Mesendoderm (in vitro differentiated cells): ENCODE measurements at regions not wholly inside any gene's neighbourhood (a gene's known extent, or its start where the extent isn't known, plus 50 kb on each side); places are given as distances from the start of the nearest gene placed in this dataset.

Experiments used
- DNase-seq: peaks from one replicate; pipeline ENCODE4 v3.0.0; 2013
- H2AK5ac ChIP-seq: 2 replicates; pipeline ENCODE4 v1.6.1; 2013; ENCODE audit warnings: low read length, inconsistent platforms
- H2BK120ac ChIP-seq: 2 replicates; pipeline ENCODE4 v1.6.1; 2013; ENCODE audit warnings: low read depth, mild to moderate bottlenecking, low read length, moderate library complexity, mixed read lengths
- H2BK15ac ChIP-seq: replicated peaks from 2 replicates; pipeline ENCODE4 v1.6.1; 2013; ENCODE audit warnings: low read depth, mild to moderate bottlenecking, moderate library complexity
- H2BK5ac ChIP-seq: 2 replicates; pipeline ENCODE4 v1.6.1; 2013; ENCODE audit warnings: low read length, inconsistent platforms
- H3K18ac ChIP-seq: 2 replicates; pipeline ENCODE4 v1.6.1; 2013; ENCODE audit warnings: mild to moderate bottlenecking, low read length, mixed read lengths
- H3K23ac ChIP-seq: one replicate; pipeline ENCODE4 v1.6.1; 2013; ENCODE audit warnings: low read length
- H3K27ac ChIP-seq: 2 replicates; pipeline ENCODE4 v1.5.1; 2013; ENCODE audit warnings: low read depth, mild to moderate bottlenecking, inconsistent platforms, low read length, moderate library complexity
- H3K27me3 ChIP-seq: 2 replicates; pipeline ENCODE4 v1.6.1; 2013; ENCODE audit warnings: low read length, control low read depth, mild to moderate bottlenecking, inconsistent platforms; ENCODE audit not compliant: insufficient read depth, poor library complexity
- H3K36me3 ChIP-seq: 2 replicates; pipeline ENCODE4 v1.6.1; 2013; ENCODE audit warnings: low read length, inconsistent platforms; ENCODE audit not compliant: control insufficient read depth, insufficient read depth
- H3K4ac ChIP-seq: one replicate; pipeline ENCODE4 v1.6.1; 2013; ENCODE audit warnings: low read depth, mild to moderate bottlenecking, low read length, moderate library complexity
- H3K4me1 ChIP-seq: 2 replicates; pipeline ENCODE4 v1.6.1; 2013; ENCODE audit warnings: low read depth, low read length, inconsistent platforms; ENCODE audit not compliant: control insufficient read depth
- H3K4me2 ChIP-seq: 2 replicates; pipeline ENCODE4 v1.6.1; 2013; ENCODE audit warnings: low read length
- H3K4me3 ChIP-seq: 2 replicates; pipeline ENCODE4 v1.5.1; 2013; ENCODE audit warnings: mild to moderate bottlenecking, low read length
- H3K56ac ChIP-seq: one replicate; pipeline ENCODE4 v1.6.1; 2013; ENCODE audit warnings: low read length
- H3K79me1 ChIP-seq: 2 replicates; pipeline ENCODE4 v1.6.1; 2013; ENCODE audit warnings: low read length, inconsistent platforms
- H3K79me2 ChIP-seq: 2 replicates; pipeline ENCODE4 v1.6.1; 2013; ENCODE audit warnings: mild to moderate bottlenecking, low read length; ENCODE audit not compliant: control insufficient read depth, insufficient read depth
- H3K9ac ChIP-seq: 2 replicates; pipeline ENCODE4 v1.6.1; 2013; ENCODE audit warnings: low read length, inconsistent platforms
- H4K5ac ChIP-seq: one replicate; pipeline ENCODE4 v1.6.1; 2013; ENCODE audit warnings: low read length
- H4K8ac ChIP-seq: one replicate; pipeline ENCODE4 v1.6.1; 2013; ENCODE audit warnings: low read depth, mild to moderate bottlenecking, control low read depth, low read length, moderate library complexity
- WGBS: extraction: QIAGEN DNeasy Blood & Tissue Kit; methylation state at CpG from one replicate; pipeline ENCODE4 v1.1.7; 2013; ENCODE audit warnings: low lambda C conversion rate, missing lambda C conversion rate; ENCODE audit not compliant: insufficient coverage; ENCODE audit errors: extremely low coverage; 5-methylcytosine and 5-hydroxymethylcytosine counted together

DNA sequence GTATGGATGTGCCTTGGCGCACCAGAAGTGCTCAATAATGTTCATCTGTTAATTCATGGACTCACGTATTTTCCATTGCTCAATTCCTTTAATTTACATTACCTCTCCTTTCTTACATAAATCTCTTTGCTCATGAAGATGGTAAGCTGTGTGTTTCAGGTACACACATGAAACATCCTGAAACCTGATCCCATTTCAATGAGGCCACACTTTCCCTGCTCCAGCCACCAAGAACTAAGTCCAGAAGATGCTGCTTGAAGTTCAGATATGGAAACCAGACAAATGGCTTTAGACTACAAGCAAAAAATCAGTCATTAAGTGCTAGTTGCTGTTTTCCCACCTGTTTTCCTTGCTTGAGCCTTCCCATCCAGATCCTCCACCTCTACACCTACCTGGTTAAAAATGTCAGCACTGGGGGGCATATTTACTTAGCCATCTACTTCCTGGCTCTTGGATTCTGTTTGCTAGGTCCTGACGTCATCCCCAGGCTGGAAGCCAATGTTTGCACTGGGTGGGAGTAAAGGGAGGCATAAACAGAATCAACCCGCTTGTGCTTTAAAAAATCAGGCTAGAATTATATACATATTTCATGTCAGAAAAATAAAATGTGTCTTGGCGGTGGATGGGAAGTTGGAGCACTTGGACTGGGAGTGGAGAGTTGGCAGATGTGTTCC is 309.7 kb downstream of the OSR1 start:
- WGBS: no CpG with 5 or more reads among the region's 5 CpGs

DNA sequence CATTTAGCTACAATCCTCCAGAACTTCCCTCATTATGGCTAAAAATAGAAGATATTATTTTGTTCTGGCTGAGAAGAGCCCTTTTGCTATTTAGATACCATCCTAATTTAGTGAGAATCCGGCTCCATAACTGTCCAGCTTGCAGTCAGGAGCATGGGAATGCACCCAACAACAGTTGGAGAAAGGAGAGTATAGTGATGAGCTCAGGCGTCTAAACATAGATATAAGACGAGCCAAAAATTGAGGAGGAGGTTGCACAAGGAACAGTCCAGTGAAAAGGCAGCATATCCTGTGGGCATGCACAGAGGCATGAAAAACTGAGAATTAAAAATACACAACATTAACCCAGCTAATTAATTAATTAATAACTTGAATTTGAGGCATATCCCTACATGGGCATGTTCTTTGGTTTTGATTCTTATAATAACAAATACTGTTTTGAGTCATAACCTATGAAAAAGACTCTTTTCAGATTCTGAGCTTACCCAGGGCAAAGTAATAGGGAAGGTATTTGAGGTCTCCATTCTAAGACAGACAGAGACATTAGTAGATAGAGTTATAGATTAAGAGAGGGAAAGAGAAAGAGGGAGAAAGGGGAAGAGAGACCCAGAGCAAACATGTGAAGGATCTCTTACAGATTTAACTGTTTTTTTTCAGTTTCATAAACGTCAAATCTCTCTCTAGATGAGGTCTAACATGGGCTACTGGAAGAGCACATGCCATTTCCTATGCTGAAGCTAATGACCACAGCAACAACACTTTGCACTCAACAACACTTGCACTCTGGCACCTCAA is 311.2 kb downstream of the OSR1 start:
- Histone ChIP-seq H3K56ac (no peak overlapping the region), H4K8ac (no peak overlapping the region), H2BK5ac (no peak overlapping the region), H3K27me3 (no peaks in the 10 kb centered on the region), H4K5ac (no peak overlapping the region), H3K4me3 (no peak overlapping the region), H3K9ac (no peak overlapping the region), H3K27ac (no peak overlapping the region), H3K4me2 (no peak overlapping the region), H3K79me1 (no peaks in the 10 kb centered on the region), H2BK15ac (no peak overlapping the region), H3K18ac (no peak overlapping the region), H2BK120ac (no peak overlapping the region), H3K36me3 (no peaks in the 10 kb centered on the region), H3K79me2 (no peaks in the 10 kb centered on the region), H3K4me1 (no peaks in the 10 kb centered on the region), H3K4ac (no peak overlapping the region), H2AK5ac (no peak overlapping the region), H3K23ac (no peak overlapping the region)
- WGBS: no CpG with 5 or more reads among the region's 4 CpGs
- no peak for DNase-seq

More for the DNA sequence above, 309.7 kb downstream of the OSR1 start:
- Histone ChIP-seq H3K79me1 (no peaks in the 10 kb centered on the region), H2AK5ac (no peak overlapping the region), H2BK15ac (no peak overlapping the region), H3K27ac (no peak overlapping the region), H3K4me3 (no peak overlapping the region), H3K9ac (no peak overlapping the region), H2BK120ac (no peak overlapping the region), H2BK5ac (no peak overlapping the region), H3K4me2 (no peak overlapping the region), H3K4me1 (no peaks in the 10 kb centered on the region), H3K4ac (no peak overlapping the region), H4K8ac (no peak overlapping the region), H3K36me3 (no peaks in the 10 kb centered on the region), H3K79me2 (no peaks in the 10 kb centered on the region), H3K23ac (no peak overlapping the region), H4K5ac (no peak overlapping the region), H3K18ac (no peak overlapping the region), H3K27me3 (no peaks in the 10 kb centered on the region), H3K56ac (no peak overlapping the region)
- DNase-seq: no peak

DNA sequence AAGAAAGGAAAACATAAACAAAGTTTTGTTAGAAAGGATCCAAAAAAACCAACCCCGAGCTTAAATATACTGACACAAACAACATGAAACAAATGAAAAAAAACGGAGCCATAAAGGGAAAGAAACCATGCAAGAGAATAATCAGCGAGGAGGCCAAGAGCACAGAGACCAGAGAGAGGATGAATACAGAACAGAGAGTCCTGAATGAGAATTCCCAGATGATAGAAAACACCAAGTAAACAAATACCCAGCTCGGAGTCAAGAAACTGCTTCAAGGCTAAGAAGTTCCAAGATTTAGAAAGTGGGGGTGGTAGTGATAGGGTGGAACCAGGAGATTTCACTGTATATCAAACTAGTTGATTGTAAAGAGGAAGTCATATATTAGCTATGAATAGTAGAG is 313.3 kb downstream of the OSR1 start:
- no peaks in the 10 kb centered on the region for H3K27me3 ChIP-seq
- H3K4me1 ChIP-seq: no peaks in the 10 kb centered on the region
- H3K79me1 ChIP-seq: no peaks in the 10 kb centered on the region
- no CpG with 5 or more reads among the region's 4 CpGs for WGBS
- H3K4me3 ChIP-seq: no peak overlapping the region
- no peak overlapping the region for H2BK15ac ChIP-seq
- no peak overlapping the region for H3K18ac ChIP-seq
- H4K5ac ChIP-seq: no peak overlapping the region
- H3K4ac ChIP-seq: no peak overlapping the region
- H2BK120ac ChIP-seq: no peak overlapping the region
- no peak overlapping the region for H3K56ac ChIP-seq
- H3K23ac ChIP-seq: no peak overlapping the region
- H4K8ac ChIP-seq: no peak overlapping the region
- no peak overlapping the region for H2BK5ac ChIP-seq
- H3K4me2 ChIP-seq: no peak overlapping the region
- no peaks in the 10 kb centered on the region for H3K36me3 ChIP-seq
- DNase-seq: no peak
- H3K79me2 ChIP-seq: no peaks in the 10 kb centered on the region
- no peak overlapping the region for H3K27ac ChIP-seq
- no peak overlapping the region for H2AK5ac ChIP-seq
- H3K9ac ChIP-seq: no peak overlapping the region

DNA sequence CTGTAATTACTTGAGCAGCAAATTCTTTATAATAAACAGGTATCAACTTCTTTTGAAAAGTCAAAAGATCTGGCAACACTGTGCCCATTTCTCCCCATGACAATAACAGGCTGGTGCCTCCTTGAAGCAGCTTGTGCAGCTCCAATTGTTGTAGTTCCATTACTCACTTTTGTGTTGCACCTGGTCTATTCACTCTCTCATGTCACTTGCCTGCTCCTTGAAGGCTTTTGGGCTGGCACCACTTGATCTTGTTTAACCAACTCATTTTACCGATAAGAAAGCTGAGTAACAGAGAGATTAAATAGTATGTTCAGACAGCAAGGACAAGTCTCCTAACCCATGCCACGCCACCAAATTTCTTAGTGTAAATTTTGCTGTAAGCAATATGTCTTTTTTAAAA is 314.5 kb downstream of the OSR1 start:
- Histone ChIP-seq H3K56ac (no peak overlapping the region), H4K5ac (no peak overlapping the region), H3K4me2 (no peak overlapping the region), H2BK5ac (no peak overlapping the region), H3K23ac (no peak overlapping the region), H3K79me2 (no peaks in the 10 kb centered on the region), H3K4ac (peak overlapping the region; percentile 52), H3K36me3 (no peaks in the 10 kb centered on the region), H3K79me1 (no peaks in the 10 kb centered on the region), H3K27ac (no peak overlapping the region), H3K4me3 (no peak overlapping the region), H3K9ac (no peak overlapping the region), H4K8ac (no peak overlapping the region), H2BK120ac (no peak overlapping the region), H3K27me3 (no peaks in the 10 kb centered on the region), H3K4me1 (no peaks in the 10 kb centered on the region), H2AK5ac (no peak overlapping the region), H3K18ac (no peak overlapping the region), H2BK15ac (no peak overlapping the region)
- DNase-seq: no peak
- no CpG with 5 or more reads among the region's 2 CpGs for WGBS

DNA sequence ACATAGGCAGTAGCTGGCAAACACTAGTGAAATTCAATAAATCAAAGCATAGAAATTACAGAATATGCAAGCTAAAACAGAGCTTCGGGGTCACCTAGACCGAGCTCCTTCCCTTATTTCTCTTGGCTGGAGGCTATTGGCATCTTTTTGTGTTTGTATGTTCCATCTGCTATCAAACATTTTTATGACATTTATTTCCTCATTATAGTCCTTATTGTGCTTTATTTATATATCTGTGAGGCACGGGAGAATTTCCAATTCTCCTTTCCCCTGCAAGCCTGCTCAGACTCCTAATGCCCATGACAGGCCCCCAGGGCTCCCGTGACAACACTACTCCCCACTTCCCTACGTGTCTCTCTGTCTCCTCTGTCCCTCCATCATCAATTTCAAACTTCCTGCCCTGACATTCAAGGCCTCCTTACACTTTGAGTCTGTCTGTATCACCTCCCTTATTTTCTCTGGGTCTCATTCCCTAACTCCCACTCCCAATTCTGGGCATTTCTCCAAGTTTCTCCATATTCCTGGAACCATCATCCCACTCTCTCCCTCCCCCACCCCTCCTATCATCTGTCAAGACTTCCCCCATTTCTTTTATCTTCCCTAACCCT is 316.9 kb downstream of the OSR1 start:
- no peak overlapping the region for H3K4ac ChIP-seq
- H3K36me3 ChIP-seq: no peaks in the 10 kb centered on the region
- H2BK5ac ChIP-seq: no peak overlapping the region
- WGBS: no CpG with 5 or more reads among the region's 5 CpGs
- no peak overlapping the region for H3K4me2 ChIP-seq
- no peaks in the 10 kb centered on the region for H3K79me1 ChIP-seq
- H4K8ac ChIP-seq: no peak overlapping the region
- no peak for DNase-seq
- no peak overlapping the region for H2BK15ac ChIP-seq
- no peak overlapping the region for H3K23ac ChIP-seq
- H3K27ac ChIP-seq: no peak overlapping the region
- H3K27me3 ChIP-seq: no peaks in the 10 kb centered on the region
- no peak overlapping the region for H3K56ac ChIP-seq
- H3K4me3 ChIP-seq: no peak overlapping the region
- no peak overlapping the region for H3K18ac ChIP-seq
- H4K5ac ChIP-seq: no peak overlapping the region
- no peak overlapping the region for H2AK5ac ChIP-seq
- H3K9ac ChIP-seq: no peak overlapping the region
- no peaks in the 10 kb centered on the region for H3K79me2 ChIP-seq
- H2BK120ac ChIP-seq: no peak overlapping the region
- no peaks in the 10 kb centered on the region for H3K4me1 ChIP-seq
